ENCODE measurements at regions not wholly inside any gene's neighbourhood (a gene's known extent, or its start where the extent isn't known, plus 50 kb on each side); places are given as distances from the start of the nearest gene placed in this dataset.

GRCh38 chr15:61724251-61724939, 335.9 kb downstream of the VPS13C start:
- Histone ChIP-seq H4K20me1 (replicated peaks; ENCODE audit: control insufficient read depth, extremely low read depth, insufficient read depth, low read length) (no peaks in the 10 kb centered on the region), H3K4me2 (ENCODE audit: insufficient read depth, low read length) (no peak overlapping the region), H3K79me2 (ENCODE audit: control insufficient read depth, insufficient read depth, low read length) (no peaks in the 10 kb centered on the region), H3K27ac (ENCODE audit: insufficient read depth, low read depth, low read length) (no peak overlapping the region), H3K27me3 (ENCODE audit: control insufficient read depth in 2 of 2, insufficient read depth in 2 of 2, low read length in 2 of 2) (no peaks in the 10 kb centered on the region), H2AFZ (ENCODE audit: low read depth, low read length) (no peak overlapping the region), H3K4me3 (replicated peaks in 1 of 3; ENCODE audit: insufficient read depth in 1 of 3, low read depth in 1 of 3, low read length in 3 of 3) (no peak overlapping the region), H3K9ac (replicated peaks; ENCODE audit: extremely low read depth, insufficient read depth, low read length) (no peak overlapping the region), H3K36me3 (ENCODE audit: control insufficient read depth in 2 of 2, extremely low read depth in 1 of 2, insufficient read depth in 2 of 2, low read length in 2 of 2) (no peaks in the 10 kb centered on the region), H3K9me3 (replicated peaks; ENCODE audit: control insufficient read depth, insufficient read depth, low read length) (no peaks in the 10 kb centered on the region), H3K9me1 (replicated peaks; ENCODE audit: control insufficient read depth, extremely low read depth, insufficient read depth, low read length) (no peaks in the 10 kb centered on the region), H3K4me1 (ENCODE audit: control insufficient read depth, extremely low read depth, insufficient read depth, low read length) (no peaks in the 10 kb centered on the region)
- intact Hi-C loops (cut with micrococcal nuclease) (no loop called here), dilution Hi-C loops (cut with MboI; ENCODE audit: extremely low pct_ligation_motif_present, low sequenced_read_pairs) (no loop called here)
- ChIA-PET CTCF (no interaction called here), POLR2A (no interaction called here)
- no TSS peak for BruUV-seq (replicated peaks)
- no peak for FAIRE-seq
- TF ChIP-seq CTCF (IDR thresholded peaks at IDR 0.05; ENCODE audit: extremely low read depth in 1 of 2, insufficient read depth in 1 of 2, low read depth in 1 of 2, low read length in 2 of 2): no peak
- no peak for TF ChIP-seq JUN (IDR thresholded peaks at IDR 0.05; ENCODE audit: borderline replicate concordance, insufficient read depth, insufficient read length, low read depth)
- TF ChIP-seq MYC (IDR thresholded peaks at IDR 0.05; ENCODE audit: low read depth, low read length): no peak
- TF ChIP-seq FOS (IDR thresholded peaks at IDR 0.05; ENCODE audit: borderline replicate concordance, insufficient read depth, low read length): no peak
- no peak for TF ChIP-seq POLR2A (IDR thresholded peaks at IDR 0.05; ENCODE audit: low read depth, low read length)
- no peak for TF ChIP-seq EZH2 (IDR thresholded peaks at IDR 0.05; ENCODE audit: borderline replicate concordance, low read depth, low read length, severe bottlenecking)
- no peak for TF ChIP-seq GATA2 (IDR thresholded peaks at IDR 0.05; ENCODE audit: insufficient read depth, insufficient read length, low read depth, low read length)
- no peak for TF ChIP-seq MAX (IDR thresholded peaks at IDR 0.05; ENCODE audit: insufficient read depth, insufficient read length)
- no peak for TF ChIP-seq POLR2AphosphoS5 (IDR thresholded peaks at IDR 0.05; ENCODE audit: insufficient read depth, low read depth, low read length)
- DNase-seq (ENCODE audit: low read depth, low spot score): no peak
